ENCODE measurements at regions not wholly inside any gene's neighbourhood (a gene's known extent, or its start where the extent isn't known, plus 50 kb on each side); places are given as distances from the start of the nearest gene placed in this dataset.

DNA sequence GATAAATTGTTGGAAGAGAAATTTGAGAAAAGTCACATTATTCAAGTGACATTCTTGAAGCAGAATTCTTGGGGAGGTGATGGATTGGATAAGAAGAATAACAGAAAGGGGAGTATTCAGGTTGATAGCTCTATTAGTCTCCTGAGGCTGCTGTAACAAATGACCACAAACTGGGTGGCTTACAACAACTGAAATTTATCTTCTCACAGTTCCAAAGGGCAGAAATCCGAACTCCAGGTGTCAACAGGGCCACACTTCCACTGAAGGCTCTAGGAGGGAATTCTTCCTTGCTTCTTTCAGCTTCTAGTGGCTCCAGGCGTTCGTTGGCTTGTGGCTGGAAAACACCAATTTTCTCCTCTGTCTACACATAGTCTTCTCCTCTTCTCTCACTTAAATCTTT is 99.8 kb downstream of the TES start:
- DNase-seq (ENCODE audit: low read depth in 2 of 2) = no peak

DNA sequence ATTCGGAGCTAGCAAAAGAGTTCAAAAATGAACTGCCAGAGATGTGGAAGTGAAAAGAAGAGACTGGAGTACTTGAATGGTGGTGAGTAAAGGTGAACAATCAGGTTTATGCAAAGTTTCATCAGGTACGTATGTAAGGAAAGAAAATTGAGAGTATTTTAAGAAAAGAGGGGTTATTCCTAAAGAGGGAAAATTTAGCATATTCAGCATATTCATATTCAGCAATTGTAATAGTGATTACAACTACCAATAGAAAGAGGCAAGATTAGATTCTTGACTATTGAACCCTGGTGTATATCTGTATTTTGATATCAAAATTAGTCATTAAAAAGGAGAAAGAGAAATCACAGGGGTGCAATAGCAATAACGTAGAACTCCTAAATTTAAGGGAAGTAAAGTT is 100.9 kb downstream of the TES start:
- no peak for DNase-seq (ENCODE audit: low read depth in 2 of 2)

DNA sequence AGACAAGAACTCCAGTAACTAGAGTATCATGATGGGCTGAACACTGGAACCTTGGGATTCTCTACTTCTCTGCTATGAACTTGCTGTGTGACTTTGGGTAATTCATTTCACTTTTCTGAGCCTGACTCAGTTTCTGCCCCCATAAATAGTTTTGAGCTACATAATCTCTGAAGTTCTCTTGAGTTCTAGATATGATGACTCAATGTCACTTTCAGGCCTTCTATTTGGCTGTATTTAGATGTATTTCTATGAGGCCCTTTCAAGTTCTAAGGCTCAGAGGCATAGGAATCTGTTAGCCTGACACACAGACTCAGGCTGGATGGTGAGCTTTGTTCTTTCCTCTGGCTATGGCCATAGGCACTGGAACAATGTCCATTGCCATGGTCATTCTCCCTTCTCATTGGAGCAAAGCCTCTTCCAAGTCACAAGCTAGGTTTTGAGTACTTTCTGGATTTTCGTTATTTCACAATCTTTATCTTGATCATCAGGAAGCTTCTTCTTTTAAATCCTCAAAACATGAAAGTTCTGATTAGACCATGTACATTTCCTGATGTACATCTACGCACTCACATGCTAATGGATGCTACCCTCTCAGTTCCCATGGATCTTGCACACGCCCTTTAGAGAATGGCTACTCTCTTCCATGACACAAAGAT is 101.6 kb downstream of the TES start:
- DNase-seq (ENCODE audit: low read depth in 2 of 2) = no peak

DNA sequence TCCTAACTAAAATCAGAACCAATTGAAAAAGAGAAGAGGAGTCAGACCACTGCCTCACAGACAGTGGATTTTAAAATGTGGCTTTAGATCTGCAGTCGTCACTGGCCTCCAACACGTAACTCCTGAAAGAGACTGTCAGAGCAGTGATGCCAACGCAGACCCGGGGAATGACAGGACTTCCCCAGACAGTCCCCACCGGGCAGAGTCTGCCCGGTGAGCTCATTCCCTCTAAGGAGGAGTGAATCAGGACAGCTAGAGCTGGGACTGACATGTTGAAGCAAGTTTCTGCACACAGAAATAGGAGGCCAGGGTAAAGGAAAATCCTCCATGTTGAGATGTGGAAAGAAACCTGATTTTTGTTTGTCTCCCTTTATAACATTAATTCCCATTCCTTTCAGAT is 105.0 kb downstream of the TES start:
- DNase-seq (ENCODE audit: low read depth in 2 of 2) = no peak

DNA sequence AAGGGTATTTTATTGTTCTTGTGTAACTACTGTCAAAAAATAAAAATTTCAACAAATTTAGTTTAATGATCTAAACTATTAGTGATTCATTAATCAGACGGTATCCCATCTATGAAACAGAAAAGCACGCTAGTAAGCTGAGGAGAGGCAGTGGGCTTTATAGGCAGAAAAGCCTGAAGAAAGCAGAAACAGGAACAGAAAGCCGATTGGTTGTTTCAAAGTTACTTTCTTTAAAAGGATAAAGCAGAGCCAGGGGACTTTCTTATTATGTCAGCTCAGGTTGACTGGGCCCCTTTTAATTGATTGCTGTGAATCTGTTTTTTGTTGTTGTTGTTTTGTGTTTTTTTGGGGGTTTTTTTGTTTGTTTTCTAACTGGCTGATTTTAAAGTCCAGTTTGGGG is 105.5 kb downstream of the TES start:
- DNase-seq (ENCODE audit: low read depth in 2 of 2) = no peak

DNA sequence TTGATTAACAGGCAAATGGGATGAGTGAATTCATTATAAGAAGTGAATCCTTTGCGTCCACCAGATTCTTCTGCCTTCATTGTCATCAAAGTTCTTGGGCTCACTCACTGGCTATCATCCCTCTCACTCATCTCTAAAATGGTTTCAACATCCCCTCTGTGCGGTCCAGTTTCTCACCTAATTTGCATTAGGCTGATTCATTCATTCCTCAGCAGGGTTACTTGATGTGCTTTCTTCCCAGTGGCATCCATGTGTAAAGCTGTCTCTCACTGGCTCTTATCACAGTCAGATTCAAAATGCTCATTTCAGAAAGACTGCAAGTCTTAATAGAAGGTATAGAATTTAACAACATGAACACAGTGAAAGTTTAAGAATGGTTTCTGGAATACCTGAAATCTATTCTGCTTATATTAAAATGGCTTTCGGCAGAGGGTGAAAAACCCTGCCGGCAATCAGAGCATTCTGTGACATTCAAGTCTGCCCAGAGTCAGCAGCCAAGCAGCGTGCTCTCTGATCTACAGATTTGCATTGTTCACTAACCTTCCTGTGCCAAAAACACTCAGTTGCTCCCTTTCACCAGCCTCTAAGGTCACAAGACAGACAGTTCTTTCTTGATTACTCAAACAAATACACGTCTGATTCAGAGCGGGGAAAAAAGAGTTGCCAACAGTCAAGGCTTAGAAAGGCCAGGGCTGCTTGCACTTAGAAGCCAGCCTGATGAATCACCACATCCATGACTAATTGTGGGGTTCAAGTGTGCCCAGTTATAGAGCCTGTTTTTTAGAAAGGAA is 106.7 kb downstream of the TES start:
- DNase-seq (ENCODE audit: low read depth in 2 of 2) = peak; percentile 12 to 36

DNA sequence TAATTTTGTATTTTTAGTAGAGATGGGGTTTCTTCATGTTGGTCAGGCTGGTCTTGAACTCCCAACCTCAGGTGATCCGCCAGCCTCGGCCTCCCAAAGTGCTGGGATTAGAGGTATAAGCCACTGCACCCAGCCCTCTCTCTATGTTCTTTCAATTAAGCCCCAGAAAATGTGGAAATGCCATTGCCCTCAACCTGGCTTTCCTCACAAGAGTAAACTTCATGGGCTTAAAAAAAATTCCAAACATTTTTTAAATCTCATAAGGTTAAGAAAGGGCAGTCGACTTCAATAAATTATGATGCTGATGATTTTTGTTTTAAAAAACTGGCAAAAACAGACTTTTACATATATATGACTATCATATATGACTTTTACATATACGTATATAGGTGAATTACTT is 107.6 kb downstream of the TES start:
- DNase-seq (ENCODE audit: low read depth in 2 of 2) = no peak

DNA sequence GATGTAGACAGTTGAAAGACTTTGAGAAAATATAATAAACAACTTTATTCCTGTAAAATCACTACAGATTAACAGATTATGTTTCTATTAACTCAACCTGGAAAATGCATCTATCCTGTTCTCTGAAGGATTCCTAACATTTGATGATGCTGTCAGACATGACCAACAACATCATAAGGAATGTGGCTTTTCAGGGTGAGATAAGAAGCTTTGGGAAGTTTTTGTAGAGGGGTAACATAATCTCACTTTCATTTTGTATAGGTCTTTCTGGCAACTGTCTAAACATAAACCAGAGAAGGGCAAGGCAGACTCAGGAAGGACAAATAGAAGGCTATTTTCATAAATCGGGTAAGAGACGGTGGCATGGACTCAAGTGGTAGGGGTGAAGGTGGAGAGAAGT is 112.2 kb downstream of the TES start:
- DNase-seq (ENCODE audit: low read depth in 2 of 2) = no peak

DNA sequence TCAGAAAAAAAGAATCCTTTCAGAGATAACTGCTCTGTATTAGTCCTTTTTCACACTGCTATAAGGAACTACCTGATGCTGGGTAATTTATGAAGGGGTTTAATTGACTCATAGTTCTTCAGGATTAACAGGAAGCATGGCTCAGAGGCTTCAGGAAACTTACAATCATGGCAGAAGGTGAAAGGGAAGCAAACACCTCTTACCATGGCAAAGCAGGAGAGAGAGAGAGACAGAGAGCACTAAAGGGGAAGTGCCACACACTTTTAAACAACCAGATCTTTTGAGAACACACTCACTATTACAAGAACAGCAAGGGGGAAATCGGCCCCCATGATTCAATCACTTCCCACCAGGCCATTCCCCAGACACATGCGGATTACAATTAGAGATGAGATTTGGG is 114.2 kb downstream of the TES start:
- no peak for DNase-seq (ENCODE audit: low read depth in 2 of 2)

DNA sequence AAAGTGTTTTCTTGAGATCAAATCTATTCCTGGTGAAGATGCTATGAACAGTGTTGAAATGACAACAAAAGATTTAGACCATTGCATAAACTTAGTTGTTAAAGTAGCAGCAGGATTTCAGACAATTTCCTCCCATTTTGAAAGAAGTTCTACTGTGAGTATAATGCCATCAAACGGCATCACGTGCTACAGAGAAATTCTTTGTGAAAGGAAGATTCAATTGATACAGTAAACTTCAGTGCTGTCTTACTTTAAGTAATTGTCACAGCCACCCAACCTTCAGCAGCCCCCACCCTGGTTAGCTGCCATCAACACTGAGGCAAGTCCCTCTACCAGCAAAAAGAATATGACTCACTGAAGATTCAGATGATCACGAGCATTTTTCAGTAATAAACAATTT is 115.2 kb downstream of the TES start:
- DNase-seq (ENCODE audit: low read depth in 2 of 2) = no peak

DNA sequence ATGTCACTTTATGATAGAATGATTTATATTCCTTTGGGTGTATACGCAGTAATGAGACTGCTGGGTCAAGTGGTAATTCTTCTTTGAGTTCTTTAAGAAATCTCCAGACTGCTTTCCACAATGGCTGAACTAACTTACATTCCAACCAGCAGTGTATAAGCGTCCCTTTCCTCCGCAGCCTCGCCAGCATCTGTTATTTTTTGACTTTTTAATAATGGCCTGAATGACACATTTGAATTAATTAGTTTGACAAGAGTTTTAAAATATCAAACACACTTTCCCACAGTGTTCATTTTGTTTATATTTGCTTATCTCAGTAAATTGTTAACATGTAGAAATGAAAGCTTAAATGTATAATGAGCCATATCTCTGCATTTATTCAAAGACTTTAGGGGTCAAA is 116.8 kb downstream of the TES start:
- no peak for DNase-seq (ENCODE audit: low read depth in 2 of 2)

DNA sequence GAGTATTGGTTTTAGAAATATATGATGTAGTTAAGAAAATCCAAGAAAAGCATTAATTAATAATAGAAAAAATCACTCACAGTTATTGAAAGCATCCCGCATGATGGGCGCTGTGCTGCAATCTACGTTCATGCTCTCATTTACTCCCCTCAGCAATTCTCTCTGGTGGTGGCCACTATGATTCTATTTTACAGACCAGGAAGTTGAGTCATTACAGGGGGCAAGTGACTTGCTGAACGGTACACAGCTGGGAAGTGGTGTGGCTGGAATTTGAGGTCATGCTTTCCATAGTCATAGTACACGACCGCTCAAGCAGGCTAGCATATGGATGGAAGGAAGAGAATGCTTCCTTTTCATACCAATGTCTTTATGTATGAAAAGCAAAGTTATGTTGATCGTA is 117.4 kb downstream of the TES start:
- no peak for DNase-seq (ENCODE audit: low read depth in 2 of 2)

DNA sequence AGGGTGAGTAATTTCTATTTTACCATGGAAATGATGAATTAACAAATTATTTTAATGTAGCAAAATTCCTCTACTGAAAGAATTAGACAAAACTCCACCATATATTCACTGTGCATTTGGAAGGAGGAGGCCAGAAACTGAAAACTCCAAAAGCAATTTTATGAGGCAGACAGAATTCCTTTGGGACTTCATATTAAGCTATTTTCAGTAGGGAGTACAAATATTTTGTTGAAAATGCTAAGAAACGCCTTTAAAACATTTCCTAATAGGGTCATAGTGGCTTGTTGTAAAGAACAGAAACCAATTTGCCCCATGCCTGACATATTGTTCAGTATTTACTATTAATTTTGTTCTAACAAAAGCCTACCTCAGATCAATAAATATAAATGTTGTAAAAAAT is 117.8 kb downstream of the TES start:
- no peak for DNase-seq (ENCODE audit: low read depth in 2 of 2)

DNA sequence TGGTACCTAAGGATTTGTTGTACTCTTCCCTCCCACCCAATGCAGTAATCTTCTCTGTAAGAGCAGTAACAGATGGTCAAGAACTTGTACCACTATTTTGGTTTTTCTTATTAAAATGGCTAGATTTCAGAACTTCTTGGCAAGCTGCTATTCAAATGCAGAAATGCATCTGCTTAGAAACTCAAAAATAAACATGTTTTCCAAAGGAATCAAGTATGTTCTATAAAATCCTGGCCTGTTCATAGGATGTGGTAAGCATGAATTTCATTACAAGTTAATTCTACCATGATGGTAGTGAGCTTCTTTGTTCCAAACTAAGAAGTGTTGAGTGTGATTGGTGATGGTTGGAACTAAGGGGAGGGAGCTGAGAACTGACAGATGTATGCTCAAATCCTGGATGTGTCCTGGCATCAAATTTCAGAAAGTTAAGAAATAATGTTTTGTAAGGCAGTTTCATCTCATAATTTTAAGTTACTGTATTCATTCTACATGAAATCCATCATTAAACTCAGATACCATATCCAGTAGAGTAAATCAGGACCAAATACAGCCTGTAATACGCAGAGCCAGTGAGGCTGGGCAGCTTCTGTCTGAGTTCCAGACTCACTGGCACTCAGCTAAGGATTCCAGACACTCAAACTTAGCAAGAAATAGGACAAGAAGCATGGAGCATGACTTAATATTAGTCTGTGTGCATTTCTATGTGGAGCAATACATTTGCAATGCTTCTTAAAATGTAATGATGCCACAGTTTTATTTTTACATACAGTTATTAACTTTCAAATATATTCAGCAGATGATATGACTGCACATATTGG is 119.6 kb downstream of the TES start:
- DNase-seq (ENCODE audit: low read depth in 2 of 2) = no peak

DNA sequence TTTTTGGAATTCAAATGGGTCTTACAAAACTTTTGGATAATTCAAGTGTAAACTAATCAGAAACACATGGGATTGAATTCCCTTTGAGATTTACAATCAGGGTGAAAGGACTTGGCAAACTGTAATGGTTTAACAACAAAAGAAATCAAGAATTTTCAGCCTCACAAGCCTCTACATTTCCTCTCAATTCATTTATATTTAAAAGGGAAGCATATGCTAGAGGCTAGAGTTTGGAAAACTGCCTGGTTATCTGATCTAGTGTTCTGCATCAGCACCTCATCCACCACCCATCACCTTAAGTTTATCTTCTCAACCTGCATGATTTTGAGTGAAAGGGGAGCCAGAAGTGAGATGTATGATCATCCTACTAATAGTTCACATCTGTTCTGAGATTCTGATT is 120.7 kb downstream of the TES start:
- no peak for DNase-seq (ENCODE audit: low read depth in 2 of 2)

DNA sequence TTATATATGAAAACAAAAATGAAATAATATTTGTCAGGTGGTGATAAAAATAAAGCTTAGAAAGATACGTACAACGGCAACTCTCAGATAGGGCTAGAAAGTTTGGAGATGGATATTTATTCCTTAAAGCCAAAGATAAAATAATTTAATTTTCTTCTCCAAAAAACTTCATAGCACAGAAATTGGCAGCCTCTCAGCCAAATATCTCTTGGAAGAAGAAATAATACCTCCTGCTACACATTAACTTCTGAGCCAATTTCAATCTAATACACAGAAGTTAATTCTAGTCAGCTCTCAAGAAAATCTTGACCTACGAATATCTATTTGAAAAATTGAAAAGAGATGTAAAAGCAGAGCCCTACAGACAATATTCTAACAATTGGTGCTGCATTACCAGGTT is 122.4 kb downstream of the TES start:
- no peak for DNase-seq (ENCODE audit: low read depth in 2 of 2)

DNA sequence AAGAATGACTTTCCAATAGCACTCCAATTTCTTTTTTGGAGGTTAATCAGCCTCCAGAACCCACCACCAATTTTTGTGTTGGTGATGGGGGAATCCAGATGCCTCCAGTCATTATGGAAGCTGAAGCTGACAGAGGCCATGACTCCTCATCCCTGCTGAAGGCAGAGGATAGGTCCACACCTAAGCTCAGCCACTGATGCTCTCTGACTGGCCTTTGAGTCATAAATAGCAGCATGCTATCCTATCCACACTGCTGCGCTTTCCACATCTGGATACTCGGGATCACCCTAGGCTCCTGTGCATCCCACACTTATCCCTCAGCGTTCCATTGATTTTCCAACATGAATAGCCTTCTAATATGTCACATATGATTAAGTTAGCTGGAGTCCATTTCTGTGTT is 124.2 kb downstream of the TES start:
- DNase-seq (ENCODE audit: low read depth in 2 of 2) = no peak

DNA sequence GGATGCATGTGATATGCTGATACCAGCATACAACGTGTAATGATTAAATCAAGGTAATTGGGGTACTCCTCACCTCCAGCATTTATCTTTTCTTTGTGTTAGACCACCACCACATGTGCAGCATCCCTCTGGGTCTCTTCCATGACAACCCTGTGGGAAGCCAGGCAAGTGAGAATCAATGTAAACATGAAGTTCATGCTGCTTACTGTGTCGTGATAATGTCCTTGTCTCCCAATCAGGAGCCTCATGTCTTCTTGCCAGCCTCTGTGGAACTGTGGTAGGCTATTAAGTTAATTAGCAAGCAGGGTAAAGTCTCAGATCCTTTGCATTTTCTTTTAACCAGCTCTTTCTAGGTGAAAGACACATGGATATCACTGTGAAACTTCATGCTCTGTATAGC is 126.7 kb downstream of the TES start:
- DNase-seq (ENCODE audit: low read depth in 2 of 2) = no peak

DNA sequence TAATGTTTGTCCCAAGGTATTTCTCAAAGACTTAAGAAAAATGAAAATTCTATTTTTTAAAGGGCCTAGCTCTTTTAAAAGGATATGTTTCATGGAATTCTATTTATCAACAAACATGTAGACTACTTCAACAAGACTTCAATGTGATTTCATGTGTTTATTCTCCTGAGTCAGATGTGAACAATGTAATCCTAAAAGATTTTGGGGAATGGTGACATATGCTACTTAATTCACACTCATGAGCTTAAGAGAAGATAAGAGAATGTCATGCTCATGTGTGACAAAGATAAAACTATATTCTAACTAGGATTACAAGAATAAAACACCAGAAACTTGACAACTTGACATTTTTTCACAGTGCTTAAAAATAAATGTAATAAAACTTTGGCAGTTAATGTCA is 127.5 kb downstream of the TES start:
- no peak for DNase-seq (ENCODE audit: low read depth in 2 of 2)

DNA sequence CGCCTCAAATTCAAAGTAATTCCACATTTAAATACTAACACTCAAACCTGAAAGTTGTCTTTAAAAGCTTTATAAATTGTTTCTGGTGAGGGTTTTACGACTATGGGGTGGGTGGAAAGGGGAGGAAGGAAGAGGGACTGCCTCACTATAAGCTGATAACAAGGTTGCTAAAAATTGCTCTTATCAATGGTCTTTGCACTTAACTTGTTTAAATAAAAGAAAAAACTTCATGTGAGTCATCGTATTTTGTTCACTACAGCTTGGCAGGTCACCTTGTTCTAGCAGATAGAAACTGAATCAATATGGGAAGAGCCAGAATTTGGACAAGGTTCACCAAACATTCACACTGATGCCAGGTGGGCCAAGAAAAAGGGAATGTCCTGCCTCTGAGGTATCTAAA is 129.2 kb downstream of the TES start:
- no peak for DNase-seq (ENCODE audit: low read depth in 2 of 2)

DNA sequence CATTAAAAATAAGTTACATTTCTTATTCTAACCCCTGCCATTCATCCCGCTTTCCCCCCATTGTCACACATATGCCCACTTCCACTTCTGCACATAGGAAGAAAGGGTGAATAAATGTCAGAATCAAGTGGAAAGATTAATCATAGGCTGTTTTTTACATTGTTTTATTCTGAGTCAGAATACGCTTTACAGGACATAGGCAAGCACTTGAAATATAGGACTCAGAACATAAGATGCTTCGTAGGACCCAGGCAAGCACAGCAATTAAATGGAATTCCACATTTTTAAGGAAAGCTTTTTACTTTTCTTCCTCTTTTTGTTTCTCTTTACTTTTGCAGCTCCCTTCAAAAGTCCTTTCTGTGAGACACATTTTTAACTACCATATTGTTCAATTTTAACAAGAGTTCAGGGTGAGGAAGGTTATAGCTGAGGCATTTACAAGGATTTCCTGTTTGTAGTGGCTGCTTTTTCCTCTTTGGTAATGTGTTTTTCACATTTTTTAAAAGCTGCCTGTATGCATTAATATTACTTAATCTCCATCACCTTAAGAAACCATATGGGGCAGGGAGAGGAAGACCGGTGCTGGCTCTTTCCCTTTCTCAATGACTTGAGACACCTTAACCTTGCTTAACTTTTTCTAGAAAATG is 130.0 kb downstream of the TES start:
- no peak for DNase-seq (ENCODE audit: low read depth in 2 of 2)

Measured in stimulated activated CD4-positive, alpha-beta T cell treated with anti-CD3 and anti-CD28 coated beads, Interleukin-4, amount 100 ng/mL, for 48 hours (primary cell).